ENCODE measurements at regions not wholly inside any gene's neighbourhood (a gene's known extent, or its start where the extent isn't known, plus 50 kb on each side); places are given as distances from the start of the nearest gene placed in this dataset.

- TF ChIP-seq POLR2A (IDR thresholded peaks at IDR 0.05; ENCODE audit: low read length): no peak
- TF ChIP-seq GATA1 (IDR thresholded peaks at IDR 0.05; ENCODE audit: low read depth, low read length): no peak
Observed at GRCh38 chr5:167346461-167346860, 945.0 kb upstream of the WWC1 start.
